ENCODE measurements at regions not wholly inside any gene's neighbourhood (a gene's known extent, or its start where the extent isn't known, plus 50 kb on each side); places are given as distances from the start of the nearest gene placed in this dataset.

DNA sequence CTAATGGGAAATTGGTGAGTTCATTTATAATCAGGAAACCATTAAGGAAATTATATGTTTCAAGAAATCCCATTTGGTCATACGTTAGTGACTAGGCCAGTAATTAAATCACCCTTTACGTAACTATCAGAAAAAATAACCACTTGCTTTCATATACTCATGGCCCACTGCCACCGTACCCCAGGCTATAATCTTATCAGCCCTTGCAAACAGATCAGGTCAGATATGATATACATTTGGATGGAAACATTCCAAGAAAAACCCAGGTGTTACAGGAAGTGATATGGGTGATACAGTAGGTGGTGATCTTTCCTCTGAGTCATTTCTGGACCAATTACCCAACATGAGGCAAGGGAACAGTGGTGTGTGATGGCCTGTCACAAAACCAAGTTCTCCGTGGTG lies 481.0 kb upstream of the SEMA3A start:
- DNase-seq (ENCODE audit: low spot score) = no peak

DNA sequence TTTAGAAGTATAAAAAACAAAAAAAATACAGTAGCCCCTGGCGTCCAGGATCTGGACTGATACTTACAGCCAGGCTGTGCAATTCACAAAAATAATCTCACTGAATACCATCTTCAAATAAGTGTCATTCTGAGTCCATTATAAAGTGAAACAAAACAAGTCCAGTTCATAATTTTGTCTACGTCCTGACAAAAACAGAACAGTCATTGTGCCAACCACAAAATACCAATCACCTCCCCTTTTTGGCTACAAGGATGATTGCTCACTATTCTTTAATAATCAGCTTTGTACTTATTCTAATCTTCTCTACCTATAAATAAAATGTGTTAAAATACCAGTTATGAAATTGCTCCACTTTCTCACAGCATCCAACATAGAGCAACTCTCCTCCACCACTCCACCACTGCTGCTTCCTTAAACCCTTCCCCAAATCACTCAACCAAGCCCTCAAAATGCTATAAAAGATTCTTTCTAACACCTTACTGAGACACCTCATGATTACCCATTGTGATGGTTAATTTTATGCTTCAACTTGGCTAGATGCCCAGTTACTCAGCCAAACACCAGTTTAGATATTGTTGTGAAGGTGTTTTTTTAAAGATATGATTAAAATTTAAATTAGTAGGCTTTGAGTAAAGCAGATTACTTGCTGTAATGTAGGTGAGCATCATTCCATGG lies 479.8 kb upstream of the SEMA3A start:
- DNase-seq (ENCODE audit: low spot score) = no peak

DNA sequence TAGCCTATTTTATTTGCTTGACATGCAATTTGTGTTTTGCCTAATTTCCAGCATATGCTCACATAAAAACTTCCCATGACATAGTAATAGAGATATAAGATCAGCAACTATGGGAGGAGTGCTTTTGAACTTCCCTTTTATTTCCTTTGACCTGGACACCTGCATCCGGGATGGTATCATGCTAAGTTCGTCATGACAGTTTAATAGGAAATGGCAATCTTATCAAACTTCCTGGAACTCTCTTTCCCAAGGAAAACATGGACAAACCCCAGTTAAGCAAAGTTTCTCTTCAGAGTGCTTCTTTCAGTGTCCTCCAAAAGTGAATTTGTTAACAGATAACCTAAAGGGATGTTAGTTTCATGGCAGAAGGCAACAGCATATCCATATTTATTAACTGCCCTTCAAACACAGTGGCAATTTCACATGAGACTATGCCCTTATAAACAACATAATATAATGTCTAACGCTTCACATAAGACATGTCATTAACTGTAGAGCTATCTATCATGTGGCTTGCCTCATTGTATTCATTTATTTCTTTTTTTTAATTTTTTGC lies 474.7 kb upstream of the SEMA3A start:
- DNase-seq (ENCODE audit: low spot score) = no peak

DNA sequence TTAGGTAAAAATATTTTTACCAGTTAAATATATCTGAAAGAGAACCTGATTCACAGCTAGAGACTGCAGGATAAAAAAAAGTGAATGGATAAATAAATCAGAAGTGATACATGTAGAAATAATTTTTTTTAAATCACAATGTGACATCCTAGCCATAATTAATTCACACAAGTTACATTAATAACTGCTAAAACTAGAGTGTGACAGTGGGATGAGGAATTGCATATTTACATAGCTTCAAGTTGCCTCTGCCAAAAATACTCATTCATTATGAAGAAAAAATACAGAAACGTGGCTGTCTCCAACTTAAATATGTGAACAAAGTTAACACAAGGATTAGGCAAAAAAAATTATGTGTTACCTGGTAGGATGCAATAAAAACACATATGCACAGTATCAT lies 473.5 kb upstream of the SEMA3A start:
- DNase-seq (ENCODE audit: low spot score) = no peak

DNA sequence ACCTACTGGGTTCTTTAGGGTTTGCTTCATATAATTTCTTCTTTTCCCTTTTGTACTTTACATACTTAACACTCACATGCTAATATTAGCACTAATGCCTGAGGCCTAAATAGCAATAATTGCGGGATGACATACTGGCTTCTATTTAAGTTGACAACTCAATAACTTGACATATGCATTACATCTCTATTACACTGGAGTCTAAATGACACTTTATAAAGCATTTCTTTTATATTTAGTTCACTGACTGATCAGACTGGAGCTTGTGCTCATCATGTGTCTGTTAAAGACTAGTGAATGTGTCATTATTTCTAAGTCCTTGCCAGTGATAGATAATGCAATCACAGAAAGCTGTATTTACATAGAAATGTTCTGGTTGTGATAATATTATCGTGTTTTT lies 472.1 kb upstream of the SEMA3A start:
- DNase-seq (ENCODE audit: low spot score) = no peak

DNA sequence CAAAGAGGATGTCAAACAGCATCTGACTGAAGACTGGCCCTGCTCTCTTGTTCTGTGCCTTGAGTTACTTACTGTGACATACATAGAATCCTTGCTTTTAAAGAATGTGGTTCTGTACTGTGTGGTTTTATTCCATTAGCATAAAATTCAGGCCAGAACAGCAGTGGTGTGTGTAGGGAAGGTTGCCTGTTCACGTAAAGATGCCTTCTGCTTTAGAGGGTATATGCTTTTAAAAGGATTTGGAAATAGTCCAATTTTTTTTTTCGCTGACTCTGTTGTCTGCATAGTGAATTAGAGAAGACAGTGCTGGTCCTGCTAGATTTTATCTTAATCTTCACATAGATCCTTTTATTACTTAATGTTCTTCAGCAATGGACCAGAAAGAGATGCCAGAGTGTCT lies 470.8 kb upstream of the SEMA3A start:
- no peak for DNase-seq (ENCODE audit: low spot score)

DNA sequence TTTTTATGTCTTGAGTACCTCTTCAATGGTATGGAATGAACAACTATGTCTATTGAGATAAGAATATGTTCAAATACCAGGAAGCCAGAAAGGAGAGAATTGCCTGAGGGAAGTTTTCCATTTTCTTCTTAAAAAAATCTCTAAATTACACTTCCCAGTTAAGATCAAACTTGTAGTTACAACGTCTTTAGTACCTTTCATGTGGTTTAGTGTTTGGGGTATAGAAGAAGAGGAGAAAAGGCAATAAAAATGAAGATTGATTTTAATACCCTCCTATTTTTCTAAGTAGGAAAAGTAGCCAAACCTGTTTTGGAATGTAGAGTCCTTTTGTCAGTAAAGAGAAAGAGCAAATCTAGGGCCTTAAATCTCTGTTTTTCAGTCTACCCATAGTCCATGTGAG lies 470.0 kb upstream of the SEMA3A start:
- DNase-seq (ENCODE audit: low spot score) = no peak

DNA sequence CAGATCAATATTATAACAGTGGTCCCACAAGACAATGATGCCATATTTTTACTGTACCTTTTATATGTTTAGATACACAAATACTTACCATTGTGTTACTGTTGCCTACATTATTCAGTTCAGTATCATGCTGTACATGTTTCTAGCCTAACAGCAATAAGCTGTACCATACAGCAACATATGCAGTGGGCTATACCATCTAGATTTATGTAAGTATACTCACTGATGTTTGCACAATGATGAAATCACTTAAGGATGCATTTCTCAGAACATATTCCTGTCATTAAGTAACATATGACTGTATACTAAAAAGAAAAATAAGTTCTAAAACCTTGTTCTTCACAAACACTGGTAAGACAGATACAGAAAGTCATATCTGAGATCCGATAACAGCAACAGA lies 468.6 kb upstream of the SEMA3A start:
- no peak for DNase-seq (ENCODE audit: low spot score)

DNA sequence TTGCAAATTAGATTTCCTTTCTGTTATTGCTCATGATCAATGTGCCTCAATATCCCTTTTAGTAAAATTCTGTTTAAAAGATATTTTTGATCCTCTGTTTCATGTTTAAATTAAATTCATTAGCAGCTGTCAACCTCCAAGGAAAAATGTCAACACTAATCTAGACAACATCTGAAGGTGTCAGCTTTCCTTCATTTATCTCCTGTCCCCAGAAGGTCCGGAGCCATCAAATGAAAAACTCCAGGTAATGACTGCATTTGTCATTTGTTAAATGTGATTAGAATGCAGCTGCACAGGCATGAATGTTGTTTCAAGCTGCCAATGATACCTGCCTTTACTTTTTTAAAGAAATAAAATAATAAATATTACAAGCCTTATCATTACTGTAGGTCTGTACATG lies 463.7 kb upstream of the SEMA3A start:
- no peak for DNase-seq (ENCODE audit: low spot score)

DNA sequence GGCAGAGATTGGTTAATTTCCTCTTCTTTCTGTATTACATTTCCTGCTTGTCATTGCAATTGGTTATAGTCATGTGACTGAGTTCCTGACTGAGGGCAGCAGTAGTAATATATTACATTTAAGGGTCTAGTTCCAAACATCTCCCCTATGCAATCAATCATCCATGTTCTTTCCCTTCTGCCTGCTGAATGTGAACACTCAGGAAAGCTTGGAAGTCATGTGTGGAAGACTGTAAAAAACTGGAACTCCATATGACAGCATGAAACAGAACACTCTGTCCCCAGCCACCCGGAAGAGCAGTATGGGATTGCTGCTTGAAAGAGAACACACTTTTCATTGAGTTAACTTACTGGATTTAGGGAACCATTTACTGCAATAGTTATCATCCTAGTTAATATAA lies 459.7 kb upstream of the SEMA3A start:
- no peak for DNase-seq (ENCODE audit: low spot score)

DNA sequence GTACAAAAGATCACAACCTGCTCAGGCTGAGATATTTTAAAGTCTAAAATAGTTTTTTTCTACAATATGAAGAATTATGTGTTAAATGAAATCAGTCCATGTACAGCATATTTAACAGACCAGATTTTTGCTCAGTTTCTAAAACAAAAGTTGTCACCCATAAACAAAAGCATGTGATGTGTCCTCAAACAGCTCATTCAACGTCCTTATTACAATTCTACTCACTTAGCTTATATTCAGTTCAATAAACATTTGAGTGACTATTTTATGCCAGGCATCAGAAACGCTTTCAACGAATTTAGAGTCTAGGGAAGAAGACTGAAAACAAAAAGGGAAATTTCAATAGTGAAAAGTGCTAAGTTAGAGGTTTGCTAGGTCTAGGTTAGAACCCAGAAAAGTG lies 457.3 kb upstream of the SEMA3A start:
- DNase-seq (ENCODE audit: low spot score) = no peak

DNA sequence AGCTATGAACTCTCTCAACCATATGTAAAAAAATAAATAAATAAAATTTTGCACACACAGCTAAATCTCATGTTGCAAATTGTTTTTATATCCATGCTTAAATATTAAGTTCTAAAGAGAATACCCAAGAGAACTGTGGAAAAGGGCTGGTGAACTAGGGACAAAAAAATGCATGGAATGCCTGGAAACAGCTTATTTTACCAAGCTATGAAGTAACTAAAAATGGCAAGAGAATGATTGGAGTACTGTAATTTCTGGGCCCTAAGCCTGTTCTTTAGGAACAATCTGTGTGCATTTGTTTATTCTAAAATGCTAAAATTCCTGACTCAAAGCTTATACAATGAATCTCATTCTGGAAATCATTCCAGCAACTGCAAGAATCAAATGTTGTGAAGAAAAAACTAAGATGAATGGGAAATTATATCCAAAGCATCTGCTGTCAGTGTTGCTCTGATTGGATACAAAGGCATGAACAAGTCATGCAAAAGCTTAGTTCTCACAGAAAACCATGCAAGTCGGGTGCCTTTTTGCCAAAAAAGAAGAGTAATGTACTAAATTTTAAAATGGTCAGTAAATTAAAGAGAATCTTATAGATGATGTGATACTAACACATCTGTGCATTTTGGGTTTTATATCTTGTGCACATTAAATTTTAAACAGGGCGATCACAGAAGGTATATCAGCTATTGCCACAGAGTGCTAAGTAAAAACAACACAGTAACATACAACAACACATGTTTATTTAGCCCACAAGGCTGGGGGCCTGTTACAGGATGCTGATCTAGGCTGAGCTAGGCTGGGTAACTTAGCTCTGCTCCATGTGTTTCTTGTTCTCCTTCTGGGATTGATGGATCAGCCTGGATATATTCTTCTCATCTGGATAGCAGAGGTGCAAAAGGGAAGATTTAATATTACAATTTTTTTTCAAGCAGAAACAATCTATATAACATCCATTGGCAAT lies 453.5 kb upstream of the SEMA3A start:
- DNase-seq (ENCODE audit: low spot score) = no peak

DNA sequence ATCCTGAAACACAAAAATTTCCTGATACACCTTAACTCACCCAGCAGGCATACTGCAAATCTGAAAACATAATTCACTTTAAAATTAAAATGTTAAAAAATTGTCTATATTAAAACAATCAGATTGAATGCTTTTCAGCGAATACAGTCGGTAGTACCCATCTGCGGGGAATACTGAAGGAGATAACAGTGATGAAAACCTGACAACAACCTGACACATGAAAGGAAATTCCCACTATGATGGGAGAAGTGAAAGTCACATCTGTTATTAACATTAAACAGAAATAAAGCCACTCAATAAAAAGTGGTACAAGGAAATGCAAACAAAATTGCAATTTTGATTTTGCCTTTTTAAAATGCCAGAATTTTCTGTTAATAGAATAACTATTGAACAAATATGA lies 448.0 kb upstream of the SEMA3A start:
- no peak for DNase-seq (ENCODE audit: low spot score)

DNA sequence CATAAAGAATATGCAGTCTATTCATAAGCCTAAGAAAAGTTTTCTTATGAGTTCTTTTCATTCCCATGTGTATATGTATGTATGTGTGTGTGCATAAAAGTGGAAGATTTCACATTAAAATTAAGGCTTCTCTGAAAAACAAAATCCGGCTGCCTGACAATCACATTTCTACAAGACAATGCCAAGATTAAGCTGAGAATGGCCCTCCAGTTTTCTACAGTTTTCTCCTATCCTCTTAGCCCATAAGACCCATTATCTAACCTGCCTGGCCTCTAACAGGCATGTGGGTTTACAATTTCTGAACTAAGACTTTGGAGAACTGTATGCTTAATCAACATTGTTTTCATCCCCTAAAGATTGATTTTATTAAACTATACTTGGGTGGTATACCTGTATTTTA lies 446.0 kb upstream of the SEMA3A start:
- DNase-seq (ENCODE audit: low spot score) = no peak

DNA sequence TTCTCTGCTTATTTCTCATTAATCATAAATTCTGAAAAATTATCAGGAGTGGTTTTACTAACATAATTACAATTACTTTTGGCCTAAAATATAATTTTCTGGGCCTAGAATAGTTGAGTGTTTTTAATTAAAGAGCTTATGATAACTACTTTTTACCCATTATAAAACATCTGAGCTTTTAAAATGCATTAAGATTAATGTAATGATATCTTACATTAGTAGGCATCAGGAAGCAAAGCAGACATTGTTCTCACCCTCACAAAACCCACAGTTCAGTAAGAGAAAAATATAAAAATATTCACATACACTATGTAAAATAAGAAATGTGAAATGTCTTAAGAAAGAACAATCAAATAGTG lies 443.7 kb upstream of the SEMA3A start:
- no peak for DNase-seq (ENCODE audit: low spot score)

DNA sequence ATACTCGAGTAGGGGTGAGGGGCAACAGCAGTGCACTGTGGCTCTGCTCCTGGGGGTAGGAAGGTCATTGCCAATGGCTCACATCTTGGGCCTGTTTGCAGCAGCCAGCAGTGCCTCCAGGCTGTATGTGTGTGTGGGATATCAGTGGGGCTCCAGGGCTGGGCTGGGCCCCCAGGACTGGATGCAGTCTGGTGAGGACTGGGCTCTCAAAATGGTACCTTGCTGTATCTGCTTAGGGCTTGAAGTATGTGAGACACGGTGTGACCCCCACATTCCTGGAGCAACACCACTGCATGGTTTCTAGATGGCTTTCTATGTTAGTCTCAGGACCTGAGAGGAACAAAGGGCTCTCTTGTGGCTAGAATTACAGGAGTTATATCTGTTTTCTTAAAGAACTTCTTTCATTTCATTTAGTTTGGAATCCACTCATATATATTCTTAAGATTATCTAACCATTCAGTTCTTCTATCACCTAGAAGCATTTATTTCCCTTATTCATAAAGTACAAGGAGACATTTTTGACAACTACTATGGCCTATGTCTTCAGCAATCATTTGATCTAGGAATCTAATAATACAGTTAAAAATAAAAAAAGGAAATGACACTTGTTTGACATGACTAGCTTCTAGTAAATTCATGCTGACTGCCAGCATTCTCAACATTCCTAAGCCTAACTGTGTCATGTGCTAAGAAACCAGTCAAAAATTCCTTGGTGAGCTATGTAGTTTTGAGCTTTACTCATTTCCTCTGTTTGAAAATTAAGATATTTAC lies 443.2 kb upstream of the SEMA3A start:
- DNase-seq (ENCODE audit: low spot score) = no peak

DNA sequence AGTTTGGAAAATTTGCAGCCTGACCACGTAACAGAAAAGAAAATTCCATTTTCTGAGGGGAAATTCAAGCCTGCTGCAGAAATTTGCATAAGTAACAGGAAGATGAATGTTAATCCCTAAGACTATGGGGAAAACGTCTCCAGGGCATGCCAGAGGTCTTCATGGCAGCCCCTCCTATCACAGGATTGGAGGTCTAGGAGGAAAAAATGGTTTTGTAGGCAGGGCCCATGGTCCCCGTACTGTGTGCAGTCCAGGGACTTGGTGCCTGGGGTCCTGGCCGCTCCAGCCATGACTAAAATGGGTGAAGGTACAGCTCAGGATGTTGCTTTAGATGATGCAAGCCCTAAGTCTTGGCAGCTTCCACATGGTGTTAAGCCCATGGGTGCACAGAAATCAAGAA lies 437.3 kb upstream of the SEMA3A start:
- DNase-seq (ENCODE audit: low spot score) = no peak

DNA sequence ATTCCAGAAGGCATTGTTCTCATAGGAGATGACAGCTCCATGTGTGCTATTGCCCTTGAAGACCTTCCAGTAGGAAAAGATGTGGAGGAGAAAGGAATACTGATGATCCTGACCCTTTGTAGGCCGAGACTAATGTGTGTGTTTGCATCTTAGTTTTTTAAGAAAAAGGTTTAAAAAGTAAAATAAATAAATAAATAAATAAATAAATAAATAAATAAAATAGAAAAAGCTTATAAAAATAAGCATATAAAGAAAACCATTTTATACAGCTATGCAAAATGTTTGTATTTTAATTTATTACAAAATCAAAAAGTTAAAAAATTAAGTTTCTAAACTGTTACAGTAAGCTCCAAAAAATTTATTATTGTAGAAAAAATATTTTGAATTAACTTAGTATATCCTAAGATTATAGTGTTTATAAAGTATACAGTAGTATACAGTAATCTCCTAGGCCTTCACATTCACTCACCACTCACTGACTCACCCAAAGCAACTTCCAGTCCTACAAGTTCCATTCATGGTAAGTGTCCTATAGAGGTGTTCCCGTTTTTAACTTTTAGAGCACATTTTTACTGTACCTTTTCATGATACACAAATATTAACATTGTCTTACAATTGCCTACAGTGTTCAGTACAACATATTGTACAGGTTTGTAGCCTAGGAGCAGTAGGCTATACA lies 435.2 kb upstream of the SEMA3A start:
- DNase-seq (ENCODE audit: low spot score) = no peak

DNA sequence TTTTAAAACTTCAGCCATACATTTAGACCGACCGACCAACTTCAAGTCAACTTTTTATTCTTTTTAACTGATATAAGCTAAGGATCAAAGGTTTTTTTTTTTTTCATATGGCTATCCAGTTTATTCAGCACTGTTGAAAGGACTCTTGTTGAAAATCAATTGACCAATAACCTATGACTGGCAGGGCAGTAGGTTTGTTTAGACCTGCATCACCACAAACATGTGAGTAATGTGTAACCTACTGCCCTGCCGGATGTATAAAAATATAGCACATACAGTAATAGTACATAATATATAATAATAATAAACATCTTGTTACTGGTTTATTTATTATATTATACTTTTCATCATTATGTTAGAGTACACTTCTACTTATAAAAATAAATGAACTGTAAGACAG lies 434.6 kb upstream of the SEMA3A start:
- DNase-seq (ENCODE audit: low spot score) = no peak

DNA sequence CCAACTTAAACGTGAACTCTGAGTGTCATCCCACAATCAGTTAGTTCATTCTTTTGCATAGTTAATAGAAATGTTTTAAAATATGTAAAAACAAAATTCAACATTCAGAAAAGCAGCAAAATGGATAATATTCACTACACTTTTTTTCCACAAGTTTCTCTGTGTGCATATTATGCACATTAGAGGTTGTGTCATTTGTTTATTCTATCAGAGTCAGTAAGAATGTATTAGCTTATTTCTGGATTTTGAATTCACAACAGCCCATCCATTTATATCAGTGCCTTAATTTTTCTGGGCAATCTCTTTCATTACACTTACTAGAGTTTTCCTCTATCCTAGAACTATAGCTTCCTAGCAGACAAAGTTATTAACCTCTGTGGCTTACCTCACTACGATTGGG lies 432.7 kb upstream of the SEMA3A start:
- DNase-seq (ENCODE audit: low spot score) = no peak

DNA sequence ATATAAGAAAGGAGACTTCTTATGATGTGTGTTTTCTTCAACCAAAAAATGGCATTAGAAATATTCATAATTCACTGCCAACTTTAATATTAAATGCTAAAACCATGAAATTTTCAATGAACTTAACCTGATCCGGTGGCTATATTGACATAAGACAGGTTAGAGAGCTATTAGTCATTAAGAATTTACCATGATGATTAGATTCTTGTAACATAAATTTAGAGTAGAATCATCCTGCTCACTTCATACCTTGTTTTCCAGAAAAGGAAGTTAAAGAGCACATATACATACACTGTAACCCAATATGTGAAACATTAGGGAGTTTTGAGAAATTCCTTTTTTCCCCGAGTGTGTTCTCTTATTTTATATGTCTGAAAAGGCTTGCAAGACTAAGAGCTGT lies 430.3 kb upstream of the SEMA3A start:
- DNase-seq (ENCODE audit: low spot score) = no peak

DNA sequence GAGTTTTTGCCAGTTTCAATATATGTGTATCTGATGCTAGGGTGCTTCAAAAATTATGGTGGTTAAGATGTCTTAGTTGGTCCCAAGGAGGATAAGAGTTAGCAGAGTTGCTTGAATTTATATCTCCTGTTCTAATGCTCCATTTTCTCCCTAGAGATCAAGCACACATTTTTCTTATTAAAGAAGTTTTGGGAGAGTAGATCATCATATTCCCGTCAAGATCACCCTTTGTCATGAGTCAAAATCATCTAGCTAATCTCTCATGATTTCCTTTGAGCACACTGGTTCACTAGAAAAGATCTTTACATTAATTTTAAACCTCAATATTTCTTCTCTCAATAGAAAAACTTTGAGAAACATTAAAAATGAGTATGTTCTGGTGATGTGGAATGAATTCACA lies 429.9 kb upstream of the SEMA3A start:
- DNase-seq (ENCODE audit: low spot score) = no peak

All from SW480 (cell line).